Heart left ventricle (tissue), 13 donors: ENCODE measurements at regions not wholly inside any gene's neighbourhood (a gene's known extent, or its start where the extent isn't known, plus 50 kb on each side); places are given as distances from the start of the nearest gene placed in this dataset.

Experiments
- POLR2A ChIP-seq, 2 donors: fragments of 450-650 bp; IDR thresholded peaks; one replicate each; pipeline ENCODE4 v1.6.1; 2017; ENCODE audit warnings: antibody characterized with exemption in 2 of 2, mild to moderate bottlenecking in 2 of 2, moderate library complexity in 2 of 2
- TF ChIP-seq, protein P1 (sequence below), 12 donors: fragments of 200-600 bp; sonication (generic) in 4 of 12; IDR thresholded peaks; one replicate each; pipeline versions ENCODE4 v1.5.0 to v1.8.0; 2018 to 2022; ENCODE audit warnings: antibody characterized with exemption in 12 of 12, mild to moderate bottlenecking in 5 of 12
- donor health status: ischemic (EF 13 %, LVEDD 7.1; RV severe dilation, severe dysfunction).
- donor health status: DM: no; HTN: yes; CAD: no.
- donor health status: DM: no; HTN: no; CAD: no.
- donor health status: ischemic (EF 25% LVEDD 6.9; RV normal size, moderate dysfunction).
- donor health status: ischemic (EF 25% LVEDD 5.7; RV mildly dilated, moderate dysfunction).
- donor health status: ischemic (EF 35%, LVEDD 5.7; RV mildly dilated, moderate dysfunction).
- donor health status: nonischemic (EF 11% LVEDD 7.7; RV severe dilation, severe dysfunction).
- donor health status: DM: yes; HTN: yes; CAD: no.
- donor health status: PGD.
- donor health status: ischemic (EF 29% LVEDD 5.4; RV normal size, mild dysfunction).
- donor health status: nonischemic (EF 23%, LVEDD 6.1; RV moderate dilation, normal function).

DNA sequence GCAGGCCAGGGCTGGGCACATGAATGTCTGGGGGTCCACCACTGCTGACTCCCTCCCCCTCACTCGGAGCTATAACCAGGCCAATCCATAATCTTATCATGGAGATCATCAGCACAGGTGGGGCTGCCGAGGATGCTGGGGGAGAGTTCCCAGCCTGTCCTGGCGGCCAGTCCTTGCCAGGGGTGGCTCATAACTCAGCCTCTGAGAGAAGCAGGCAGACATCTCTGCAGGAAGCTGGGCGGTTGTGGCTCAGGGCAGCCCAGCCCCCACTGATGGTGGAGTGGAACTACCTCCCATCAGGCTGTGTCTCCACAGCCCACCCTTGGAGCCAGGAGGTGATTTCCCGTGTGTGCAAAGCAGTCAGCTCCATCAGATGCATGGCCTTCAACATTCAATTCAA is 109.4 kb upstream of the ZNF92 start:
- TF ChIP-seq, protein P1, sequence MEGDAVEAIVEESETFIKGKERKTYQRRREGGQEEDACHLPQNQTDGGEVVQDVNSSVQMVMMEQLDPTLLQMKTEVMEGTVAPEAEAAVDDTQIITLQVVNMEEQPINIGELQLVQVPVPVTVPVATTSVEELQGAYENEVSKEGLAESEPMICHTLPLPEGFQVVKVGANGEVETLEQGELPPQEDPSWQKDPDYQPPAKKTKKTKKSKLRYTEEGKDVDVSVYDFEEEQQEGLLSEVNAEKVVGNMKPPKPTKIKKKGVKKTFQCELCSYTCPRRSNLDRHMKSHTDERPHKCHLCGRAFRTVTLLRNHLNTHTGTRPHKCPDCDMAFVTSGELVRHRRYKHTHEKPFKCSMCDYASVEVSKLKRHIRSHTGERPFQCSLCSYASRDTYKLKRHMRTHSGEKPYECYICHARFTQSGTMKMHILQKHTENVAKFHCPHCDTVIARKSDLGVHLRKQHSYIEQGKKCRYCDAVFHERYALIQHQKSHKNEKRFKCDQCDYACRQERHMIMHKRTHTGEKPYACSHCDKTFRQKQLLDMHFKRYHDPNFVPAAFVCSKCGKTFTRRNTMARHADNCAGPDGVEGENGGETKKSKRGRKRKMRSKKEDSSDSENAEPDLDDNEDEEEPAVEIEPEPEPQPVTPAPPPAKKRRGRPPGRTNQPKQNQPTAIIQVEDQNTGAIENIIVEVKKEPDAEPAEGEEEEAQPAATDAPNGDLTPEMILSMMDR (IDR thresholded peaks at IDR 0.05): no peak
- no peak for TF ChIP-seq POLR2A (IDR thresholded peaks at IDR 0.05)
